ENCODE measurements at regions not wholly inside any gene's neighbourhood (a gene's known extent, or its start where the extent isn't known, plus 50 kb on each side); places are given as distances from the start of the nearest gene placed in this dataset.

GRCh38 chr2:129757366-129757914, 222.0 kb upstream of the RAB6C start:
- no peak overlapping the region for H3K27ac ChIP-seq (ENCODE audit: low read length)
- H3K4me3 ChIP-seq (ENCODE audit: low read length) = no peak overlapping the region
- H3F3A ChIP-seq (ENCODE audit: insufficient read depth, low read length) = no peaks in the 10 kb centered on the region
- 0 out of 2 replicates have a peak, but pooled peaks cover 4% of the 10 kb centered on the region for H3K4me1 ChIP-seq (ENCODE audit: low read length)
- H3K4me2 ChIP-seq (ENCODE audit: low read depth, low read length) = no peak overlapping the region; the same call in 1 of the 2 replicates
- H3K27me3 ChIP-seq (replicated peaks; ENCODE audit: insufficient read depth, low read length) = no peaks in the 10 kb centered on the region
- H2AFZ ChIP-seq (ENCODE audit: low read length) = no peak overlapping the region
- no peaks in the 10 kb centered on the region for H3K36me3 ChIP-seq (replicated peaks; ENCODE audit: insufficient read depth, low read length)
- no peak overlapping the region for H3K9ac ChIP-seq (ENCODE audit: low read length)
- TF ChIP-seq EZH2phosphoT487 (IDR thresholded peaks at IDR 0.05; ENCODE audit: low read length) (no peak), EZH2 (optimal IDR thresholded peaks at IDR 0.05; ENCODE audit: low read depth, low read length) (no peak), CTCF (IDR thresholded peaks at IDR 0.05; ENCODE audit: low read length) (no peak)
- no peak for DNase-seq
- no peaks in the 10 kb centered on the region for H4K20me1 ChIP-seq (ENCODE audit: insufficient read depth, low read length)
- no peaks in the 10 kb centered on the region for H3K79me2 ChIP-seq (ENCODE audit: low read length)
- H3K9me3 ChIP-seq (replicated peaks; ENCODE audit: insufficient read depth, low read length) = no peaks in the 10 kb centered on the region
- no peaks in the 10 kb centered on the region for H3K9me2 ChIP-seq (replicated peaks; ENCODE audit: insufficient read depth, low read length)

GRCh38 chr2:129757915-129758783, 221.3 kb upstream of the RAB6C start:
- Histone ChIP-seq H2AFZ (ENCODE audit: low read length) (peak overlapping the region; percentile 87), H3K9me3 (replicated peaks; ENCODE audit: insufficient read depth, low read length) (no peaks in the 10 kb centered on the region), H3K79me2 (ENCODE audit: low read length) (no peaks in the 10 kb centered on the region), H3K4me2 (ENCODE audit: low read depth, low read length) (peak overlapping the region; percentile 71), H4K20me1 (ENCODE audit: insufficient read depth, low read length) (no peaks in the 10 kb centered on the region), H3K9me2 (replicated peaks; ENCODE audit: insufficient read depth, low read length) (no peaks in the 10 kb centered on the region), H3F3A (ENCODE audit: insufficient read depth, low read length) (no peaks in the 10 kb centered on the region), H3K4me3 (ENCODE audit: low read length) (peak overlapping the region; percentile 63), H3K27ac (ENCODE audit: low read length) (no peak overlapping the region), H3K27me3 (replicated peaks; ENCODE audit: insufficient read depth, low read length) (no peaks in the 10 kb centered on the region), H3K9ac (ENCODE audit: low read length) (peak overlapping the region; percentile 40; the same call in 1 of the 2 replicates), H3K36me3 (replicated peaks; ENCODE audit: insufficient read depth, low read length) (no peaks in the 10 kb centered on the region), H3K4me1 (ENCODE audit: low read length) (0 out of 2 replicates have a peak, but pooled peaks cover 4% of the 10 kb centered on the region)
- TF ChIP-seq EZH2 (optimal IDR thresholded peaks at IDR 0.05; ENCODE audit: low read depth, low read length) (no peak), CTCF (IDR thresholded peaks at IDR 0.05; ENCODE audit: low read length) (no peak), EZH2phosphoT487 (IDR thresholded peaks at IDR 0.05; ENCODE audit: low read length) (no peak)
- DNase-seq = peak; percentile 37

- Histone ChIP-seq H3F3A (ENCODE audit: insufficient read depth, low read length) (no peaks in the 10 kb centered on the region), H3K27ac (ENCODE audit: low read length) (no peak overlapping the region), H4K20me1 (ENCODE audit: insufficient read depth, low read length) (no peaks in the 10 kb centered on the region), H3K9me2 (replicated peaks; ENCODE audit: insufficient read depth, low read length) (no peaks in the 10 kb centered on the region), H3K4me3 (ENCODE audit: low read length) (peak overlapping the region; percentile 63), H3K36me3 (replicated peaks; ENCODE audit: insufficient read depth, low read length) (no peaks in the 10 kb centered on the region), H3K9me3 (replicated peaks; ENCODE audit: insufficient read depth, low read length) (no peaks in the 10 kb centered on the region), H3K79me2 (ENCODE audit: low read length) (no peaks in the 10 kb centered on the region), H2AFZ (ENCODE audit: low read length) (peak overlapping the region; percentile 87), H3K4me1 (ENCODE audit: low read length) (0 out of 2 replicates have a peak, but pooled peaks cover 4% of the 10 kb centered on the region), H3K4me2 (ENCODE audit: low read depth, low read length) (peak overlapping the region; percentile 71), H3K9ac (ENCODE audit: low read length) (peak overlapping the region; percentile 40; the same call in 1 of the 2 replicates), H3K27me3 (replicated peaks; ENCODE audit: insufficient read depth, low read length) (no peaks in the 10 kb centered on the region)
- peak; percentile 14 for DNase-seq
- TF ChIP-seq EZH2phosphoT487 (IDR thresholded peaks at IDR 0.05; ENCODE audit: low read length) (no peak), CTCF (IDR thresholded peaks at IDR 0.05; ENCODE audit: low read length) (no peak), EZH2 (optimal IDR thresholded peaks at IDR 0.05; ENCODE audit: low read depth, low read length) (no peak)
Measured at GRCh38 chr2:129758784-129759471, 220.5 kb upstream of the RAB6C start.
